ACC112 (cell line): ENCODE measurements at regions not wholly inside any gene's neighbourhood (a gene's known extent, or its start where the extent isn't known, plus 50 kb on each side); places are given as distances from the start of the nearest gene placed in this dataset.

Experiments
- H2AFZ ChIP-seq: fragments of 200-600 bp; sonication (generic); one replicate; pipeline ENCODE4 v1.6.0; 2017; ENCODE audit warnings: antibody characterized with exemption, low read length; ENCODE audit not compliant: unreplicated experiment
- H3K27ac ChIP-seq: fragments of 200-600 bp; sonication (generic); 2 replicates; pipeline ENCODE4 v1.5.1; 2014; ENCODE audit warnings: low read depth, mild to moderate bottlenecking, antibody characterized with exemption, low read length, moderate library complexity
- H3K27me3 ChIP-seq: fragments of 200-600 bp; sonication (generic); 2 replicates; pipeline ENCODE4 v1.6.1; 2014; ENCODE audit warnings: mild to moderate bottlenecking, antibody characterized with exemption, low read length, moderate library complexity, mixed read lengths; ENCODE audit not compliant: insufficient read depth
- H3K36me3 ChIP-seq: fragments of 200-600 bp; sonication (generic); 2 replicates; pipeline ENCODE4 v1.6.1; 2016; ENCODE audit warnings: mild to moderate bottlenecking, antibody characterized with exemption, low read length, moderate library complexity, mixed read lengths; ENCODE audit not compliant: insufficient read depth
- H3K4me1 ChIP-seq: fragments of 200-600 bp; sonication (generic); one replicate; pipeline ENCODE4 v1.6.1; 2016; ENCODE audit warnings: low read length, mixed read lengths; ENCODE audit not compliant: insufficient read depth, unreplicated experiment, control insufficient read depth
- H3K4me3 ChIP-seq: fragments of 200-600 bp; sonication (generic); 2 replicates; pipeline ENCODE4 v1.5.1; 2014; ENCODE audit warnings: mild to moderate bottlenecking, low read depth, low read length
- H3K79me2 ChIP-seq: fragments of 200-600 bp; sonication (generic); one replicate; pipeline ENCODE4 v1.6.0; 2016; ENCODE audit warnings: low read length; ENCODE audit not compliant: control insufficient read depth, unreplicated experiment, insufficient read depth

DNA sequence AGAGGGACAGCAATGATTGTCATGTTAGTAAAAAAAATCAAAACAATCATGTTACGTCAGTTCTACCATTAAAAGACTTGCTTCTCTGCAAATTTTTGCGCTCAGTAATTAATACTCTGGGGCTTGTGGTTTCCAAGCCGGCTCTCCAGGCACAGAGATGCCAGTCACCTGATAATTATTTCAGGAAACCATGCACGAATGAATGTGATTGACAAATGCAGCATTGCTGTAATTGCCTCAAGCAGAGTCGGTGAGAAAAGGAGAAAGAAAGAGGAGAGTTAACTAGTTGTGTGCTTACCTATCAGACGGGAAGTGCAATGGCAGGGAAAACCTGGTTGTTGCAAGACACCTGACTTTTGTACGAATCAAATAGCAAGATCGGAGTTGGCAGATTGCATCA lies 609.8 kb upstream of the MKI67 start:
- Histone ChIP-seq H3K36me3 (no peaks in the 10 kb centered on the region), H3K79me2 (no peaks in the 10 kb centered on the region), H3K4me1 (no peaks in the 10 kb centered on the region), H2AFZ (no peak overlapping the region), H3K27ac (no peak overlapping the region), H3K4me3 (no peak overlapping the region), H3K27me3 (no peaks in the 10 kb centered on the region)

DNA sequence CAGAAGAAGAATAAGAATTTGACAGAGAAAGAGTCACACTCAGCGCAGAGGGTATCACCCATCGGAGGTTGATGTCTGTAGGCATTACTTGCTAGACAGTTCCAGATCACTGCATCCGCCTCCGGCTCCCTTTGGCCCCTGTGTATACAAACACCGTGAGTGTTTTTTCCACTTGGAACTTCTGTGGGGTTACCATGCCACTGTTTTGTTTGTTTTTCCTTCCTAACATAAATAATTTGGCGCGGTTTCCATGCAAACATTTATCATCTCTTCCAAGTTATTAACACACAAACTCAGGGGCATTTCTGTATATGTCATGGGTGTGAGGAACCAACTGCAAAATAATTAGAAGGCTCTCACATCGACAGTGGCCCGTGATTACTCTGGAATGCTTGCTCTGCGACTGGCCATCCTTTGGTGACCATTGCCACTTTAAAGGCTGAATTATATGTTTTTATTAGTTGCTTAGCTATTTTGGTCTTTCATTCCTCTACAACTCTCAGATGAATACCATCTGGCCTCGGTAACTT lies 612.2 kb upstream of the MKI67 start:
- no peaks in the 10 kb centered on the region for H3K4me1 ChIP-seq
- H3K36me3 ChIP-seq = no peaks in the 10 kb centered on the region
- H3K27ac ChIP-seq = no peak overlapping the region
- no peak overlapping the region for H3K4me3 ChIP-seq
- no peak overlapping the region for H2AFZ ChIP-seq
- H3K27me3 ChIP-seq = no peaks in the 10 kb centered on the region
- H3K79me2 ChIP-seq = no peaks in the 10 kb centered on the region

- Histone ChIP-seq H2AFZ (no peak overlapping the region), H3K27ac (no peak overlapping the region), H3K36me3 (no peaks in the 10 kb centered on the region), H3K27me3 (no peaks in the 10 kb centered on the region), H3K79me2 (no peaks in the 10 kb centered on the region), H3K4me1 (no peaks in the 10 kb centered on the region), H3K4me3 (no peak overlapping the region)
Observed at GRCh38 chr10:128739930-128740329, 613.7 kb upstream of the MKI67 start.

DNA sequence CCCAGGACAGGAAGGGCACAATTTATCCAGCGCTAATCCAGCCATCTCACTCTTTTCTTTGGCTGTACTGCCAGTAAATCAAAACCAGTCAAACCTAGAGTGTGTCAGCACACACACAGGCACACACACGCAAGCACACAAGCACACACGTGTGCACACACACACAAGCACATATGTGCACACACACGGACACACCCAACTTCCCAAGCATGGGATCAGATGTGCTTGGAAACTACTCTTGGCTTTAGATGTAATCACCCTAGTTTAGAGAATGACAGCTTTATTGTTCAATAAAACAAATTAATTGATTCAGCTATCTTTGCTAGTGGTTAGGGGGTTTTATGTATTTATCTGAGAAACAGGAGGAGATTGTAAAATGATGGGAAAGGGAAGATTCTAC lies 615.0 kb upstream of the MKI67 start:
- H3K79me2 ChIP-seq = no peaks in the 10 kb centered on the region
- no peaks in the 10 kb centered on the region for H3K27me3 ChIP-seq

GRCh38 chr10:128741680-128742079 lies 615.5 kb upstream of the MKI67 start:
- no peak overlapping the region for H2AFZ ChIP-seq
- no peaks in the 10 kb centered on the region for H3K4me1 ChIP-seq
- no peaks in the 10 kb centered on the region for H3K36me3 ChIP-seq
- H3K79me2 ChIP-seq = no peaks in the 10 kb centered on the region
- no peaks in the 10 kb centered on the region for H3K27me3 ChIP-seq
- no peak overlapping the region for H3K27ac ChIP-seq
- H3K4me3 ChIP-seq = no peak overlapping the region

More for the DNA sequence above, 615.0 kb upstream of the MKI67 start:
- Histone ChIP-seq H3K36me3 (no peaks in the 10 kb centered on the region), H3K27ac (no peak overlapping the region), H3K4me1 (no peaks in the 10 kb centered on the region), H3K4me3 (no peak overlapping the region), H2AFZ (no peak overlapping the region)

DNA sequence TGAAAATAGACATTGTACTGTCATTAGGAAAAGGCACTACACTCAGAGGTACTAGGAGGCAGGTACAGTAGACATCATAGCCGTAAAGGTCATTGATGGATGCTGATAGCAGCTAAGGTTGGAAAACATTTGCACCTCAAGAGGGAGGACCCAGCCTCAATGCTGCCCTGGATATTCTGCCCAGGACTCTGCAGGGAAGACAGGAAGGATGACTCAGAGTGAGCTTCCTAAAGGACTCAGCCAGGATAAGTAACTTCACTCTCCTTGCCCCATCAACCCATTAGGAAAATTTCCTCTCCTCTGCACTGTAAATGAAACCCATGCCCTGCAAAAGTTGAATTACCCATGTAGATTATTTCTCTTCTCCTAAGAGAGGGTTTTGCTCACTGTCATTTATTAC lies 617.9 kb upstream of the MKI67 start:
- Histone ChIP-seq H3K4me3 (no peak overlapping the region), H3K27me3 (no peaks in the 10 kb centered on the region), H3K4me1 (no peaks in the 10 kb centered on the region), H3K27ac (no peak overlapping the region), H3K36me3 (no peaks in the 10 kb centered on the region), H2AFZ (no peak overlapping the region), H3K79me2 (no peaks in the 10 kb centered on the region)

DNA sequence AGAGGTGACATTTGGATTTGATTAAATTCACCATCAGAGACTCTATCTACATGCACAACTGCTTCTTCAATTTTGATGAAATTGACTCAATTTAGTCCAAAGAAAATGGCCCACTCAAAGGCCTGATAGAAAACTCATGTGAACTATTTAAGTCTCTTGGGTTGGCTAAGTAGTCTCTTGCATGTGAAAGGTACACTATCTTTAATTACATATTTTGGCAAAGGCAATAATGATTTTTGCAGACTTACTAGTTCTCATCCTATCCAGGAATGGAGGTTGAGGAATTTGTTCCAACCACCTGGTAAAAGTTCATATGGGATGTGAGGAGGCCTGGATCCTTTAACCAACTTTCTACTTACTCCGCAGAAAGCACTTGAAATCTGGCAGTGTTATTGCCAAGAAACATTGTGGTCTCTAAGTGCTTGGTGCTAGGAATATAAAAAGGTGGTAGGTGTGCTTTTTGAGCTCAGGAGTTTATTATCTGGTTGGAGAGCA lies 618.6 kb upstream of the MKI67 start:
- Histone ChIP-seq H3K36me3 (no peaks in the 10 kb centered on the region), H3K4me3 (no peak overlapping the region), H2AFZ (no peak overlapping the region), H3K4me1 (no peaks in the 10 kb centered on the region), H3K79me2 (no peaks in the 10 kb centered on the region), H3K27me3 (no peaks in the 10 kb centered on the region), H3K27ac (no peak overlapping the region)

DNA sequence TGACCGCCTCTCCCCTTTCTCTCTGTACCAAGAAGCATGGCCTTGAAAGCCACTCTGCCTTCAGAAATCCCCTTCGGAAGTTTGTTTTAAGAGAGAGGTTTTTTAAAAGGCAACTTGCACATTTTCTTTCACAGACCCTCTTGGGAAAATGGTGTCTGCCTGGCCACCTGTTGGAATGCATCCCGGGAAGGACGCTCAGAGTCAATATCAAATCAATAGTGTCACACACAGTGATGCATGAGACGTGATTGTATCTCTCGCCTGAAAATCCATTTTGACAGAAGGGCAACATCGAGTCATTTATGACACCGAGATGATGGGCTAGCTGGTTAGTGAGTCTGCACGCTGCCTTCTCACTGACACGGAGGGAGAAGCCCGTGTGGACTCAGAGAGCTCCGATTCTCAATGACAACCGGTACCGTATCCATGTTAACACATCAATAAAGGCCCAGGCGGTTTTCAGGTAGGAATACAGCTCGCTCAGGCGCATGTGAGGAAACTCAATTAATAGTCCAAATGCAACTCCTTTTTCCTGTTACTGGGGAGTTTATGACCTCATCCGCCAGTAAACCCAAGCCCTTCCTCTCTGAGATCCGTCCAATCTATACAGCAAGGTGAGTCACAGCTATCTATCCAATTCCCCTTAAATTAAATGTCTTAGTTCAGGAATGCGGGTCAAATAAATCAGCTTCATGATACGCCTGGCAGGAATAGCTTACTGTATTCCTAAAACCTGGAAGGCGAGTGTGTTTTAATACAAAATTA lies 621.5 kb upstream of the MKI67 start:
- no peaks in the 10 kb centered on the region for H3K27me3 ChIP-seq
- H2AFZ ChIP-seq = no peak overlapping the region

GRCh38 chr10:128751284-128751683 lies 625.1 kb upstream of the MKI67 start:
- H3K27me3 ChIP-seq = no peaks in the 10 kb centered on the region

More for the DNA sequence above, 621.5 kb upstream of the MKI67 start:
- Histone ChIP-seq H3K4me1 (no peaks in the 10 kb centered on the region), H3K27ac (no peak overlapping the region), H3K79me2 (no peaks in the 10 kb centered on the region), H3K36me3 (no peaks in the 10 kb centered on the region), H3K4me3 (no peak overlapping the region)

GRCh38 chr10:128751851-128752250 lies 625.6 kb upstream of the MKI67 start:
- Histone ChIP-seq H2AFZ (no peak overlapping the region), H3K79me2 (no peaks in the 10 kb centered on the region), H3K27me3 (no peaks in the 10 kb centered on the region)

More at GRCh38 chr10:128751284-128751683, 625.1 kb upstream of the MKI67 start:
- no peak overlapping the region for H3K27ac ChIP-seq
- no peaks in the 10 kb centered on the region for H3K79me2 ChIP-seq
- H3K4me3 ChIP-seq = no peak overlapping the region
- H3K4me1 ChIP-seq = no peaks in the 10 kb centered on the region
- no peak overlapping the region for H2AFZ ChIP-seq
- no peaks in the 10 kb centered on the region for H3K36me3 ChIP-seq

DNA sequence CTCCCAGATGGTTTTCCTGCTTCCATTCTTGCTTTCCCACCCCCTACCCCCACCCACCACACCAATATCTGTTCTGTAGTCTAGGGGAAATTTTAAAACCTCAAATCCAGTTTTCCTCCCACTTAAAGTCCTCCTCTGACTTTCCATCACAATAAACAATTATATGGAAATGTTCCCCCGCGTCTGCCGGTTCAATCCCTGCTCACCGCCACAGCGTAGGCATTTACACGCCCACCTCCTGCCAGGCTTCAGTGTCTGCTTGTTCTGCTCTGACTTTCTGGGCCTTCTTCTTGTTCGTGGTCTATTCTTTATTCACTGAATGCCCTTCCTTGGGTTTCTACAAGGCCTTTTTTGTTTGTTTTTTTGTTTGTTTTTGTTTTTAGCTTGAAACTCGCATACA lies 633.0 kb upstream of the MKI67 start:
- Histone ChIP-seq H3K4me3 (no peak overlapping the region), H3K79me2 (no peaks in the 10 kb centered on the region), H3K27me3 (no peaks in the 10 kb centered on the region), H2AFZ (no peak overlapping the region), H3K27ac (no peak overlapping the region), H3K4me1 (no peaks in the 10 kb centered on the region), H3K36me3 (no peaks in the 10 kb centered on the region)

More at GRCh38 chr10:128751851-128752250, 625.6 kb upstream of the MKI67 start:
- H3K36me3 ChIP-seq = no peaks in the 10 kb centered on the region
- no peak overlapping the region for H3K4me3 ChIP-seq
- H3K4me1 ChIP-seq = no peaks in the 10 kb centered on the region
- H3K27ac ChIP-seq = no peak overlapping the region
